HG03159 (cell line): ENCODE measurements at regions not wholly inside any gene's neighbourhood (a gene's known extent, or its start where the extent isn't known, plus 50 kb on each side); places are given as distances from the start of the nearest gene placed in this dataset.

Experiments used
- ATAC-seq: cut with Tn5 transposase; IDR thresholded peaks from one replicate; pipeline ENCODE4 v1.9.1; 2021; ENCODE audit warnings: mild to moderate bottlenecking, moderate library complexity; ENCODE audit not compliant: unreplicated experiment

- peak; percentile 67 for ATAC-seq
These were observed 733.0 kb upstream of the DPPA4 start for GRCh38 chr3:110070161-110070916.

- no peak for ATAC-seq
These were observed 736.7 kb upstream of the DPPA4 start for GRCh38 chr3:110074095-110074494.

- peak; percentile 66 for ATAC-seq
These were observed 739.7 kb upstream of the DPPA4 start for GRCh38 chr3:110077093-110077492.

GRCh38 chr3:110093411-110093810, 756.1 kb upstream of the DPPA4 start:
- ATAC-seq, result no peak

GRCh38 chr3:110093812-110094401, 756.6 kb upstream of the DPPA4 start:
- no peak for ATAC-seq

GRCh38 chr3:110099711-110100110, 762.4 kb upstream of the DPPA4 start:
- no peak for ATAC-seq

GRCh38 chr3:110101361-110101760, 764.0 kb upstream of the DPPA4 start:
- ATAC-seq, result no peak

GRCh38 chr3:110106805-110107204, 769.5 kb upstream of the DPPA4 start:
- ATAC-seq, result no peak

- no peak for ATAC-seq
These were observed 786.6 kb upstream of the DPPA4 start for GRCh38 chr3:110123946-110124345.

GRCh38 chr3:110126065-110126464, 788.7 kb upstream of the DPPA4 start:
- ATAC-seq, result no peak

GRCh38 chr3:110133971-110134370, 796.6 kb upstream of the DPPA4 start:
- no peak for ATAC-seq

GRCh38 chr3:110139048-110139447, 801.7 kb upstream of the DPPA4 start:
- no peak for ATAC-seq

GRCh38 chr3:110139821-110140220, 802.5 kb upstream of the DPPA4 start:
- no peak for ATAC-seq

- ATAC-seq, result no peak
These were observed 812.4 kb upstream of the DPPA4 start for GRCh38 chr3:110149763-110150162.

GRCh38 chr3:110157221-110157620, 819.9 kb upstream of the DPPA4 start:
- ATAC-seq, result no peak

GRCh38 chr3:110164632-110165369, 827.5 kb upstream of the DPPA4 start:
- no peak for ATAC-seq

GRCh38 chr3:110165370-110165743, 828.0 kb upstream of the DPPA4 start:
- no peak for ATAC-seq

- no peak for ATAC-seq
These were observed 828.4 kb upstream of the DPPA4 start for GRCh38 chr3:110165753-110166152.

GRCh38 chr3:110166791-110167190, 829.4 kb upstream of the DPPA4 start:
- no peak for ATAC-seq

- ATAC-seq, result no peak
These were observed 837.6 kb upstream of the DPPA4 start for GRCh38 chr3:110174908-110175307.

GRCh38 chr3:110178965-110179364, 841.6 kb upstream of the DPPA4 start:
- ATAC-seq, result no peak

- ATAC-seq, result no peak
These were observed 843.4 kb upstream of the DPPA4 start for GRCh38 chr3:110180733-110181132.
